ENCODE measurements at regions not wholly inside any gene's neighbourhood (a gene's known extent, or its start where the extent isn't known, plus 50 kb on each side); places are given as distances from the start of the nearest gene placed in this dataset.

GRCh38 chr12:126436041-126436440, 1370.8 kb downstream of the AACS start:
- H3K4me1 ChIP-seq (ENCODE audit: control insufficient read depth, insufficient read depth, low read length), result no peaks in the 10 kb centered on the region
- ATAC-seq (no peak), DNase-seq (no peak)
- Mint-ChIP-seq H3K9me3 (peaks cover 4 to 5% of the 10 kb centered on the region in 2 donors), H3K36me3 (no peaks in the 10 kb centered on the region), H3K4me3 (no peak overlapping the region), H3K4me1 (no peaks in the 10 kb centered on the region), H3K27ac (no peak overlapping the region), H3K27me3 (ENCODE audit: low read depth in 2 of 2) (no peaks in the 10 kb centered on the region)
- no peaks in the 10 kb centered on the region for H3K27me3 ChIP-seq (ENCODE audit: control insufficient read depth, insufficient read depth, low read length)
- intact Hi-C loops (cut with micrococcal nuclease), result no loop called here
- WGBS (ENCODE audit: insufficient coverage), result 95% methylated on average over 3 of the region's 3 CpGs
- no peaks in the 10 kb centered on the region for H3K9me3 ChIP-seq (ENCODE audit: control insufficient read depth, insufficient read depth, low read length)
- no peak for TF ChIP-seq CTCF (IDR thresholded peaks at IDR 0.05)
- H3K27ac ChIP-seq (ENCODE audit: low read length), result no peak overlapping the region
- no peaks in the 10 kb centered on the region for H3K36me3 ChIP-seq (ENCODE audit: control insufficient read depth, insufficient read depth, low read length)
- no peak overlapping the region for H3K4me3 ChIP-seq (ENCODE audit: low read length)

- Mint-ChIP-seq H3K9me3 (peaks cover 4 to 5% of the 10 kb centered on the region in 2 donors), H3K4me1 (no peaks in the 10 kb centered on the region), H3K27me3 (ENCODE audit: low read depth in 2 of 2) (no peaks in the 10 kb centered on the region), H3K4me3 (no peak overlapping the region), H3K36me3 (no peaks in the 10 kb centered on the region), H3K27ac (no peak overlapping the region)
- Histone ChIP-seq H3K4me1 (ENCODE audit: control insufficient read depth, insufficient read depth, low read length) (no peaks in the 10 kb centered on the region), H3K4me3 (ENCODE audit: low read length) (no peak overlapping the region), H3K27ac (ENCODE audit: low read length) (no peak overlapping the region), H3K36me3 (ENCODE audit: control insufficient read depth, insufficient read depth, low read length) (no peaks in the 10 kb centered on the region), H3K9me3 (ENCODE audit: control insufficient read depth, insufficient read depth, low read length) (no peaks in the 10 kb centered on the region), H3K27me3 (ENCODE audit: control insufficient read depth, insufficient read depth, low read length) (no peaks in the 10 kb centered on the region)
- 70% methylated on average over 1 of the region's 1 CpG for whole genome bisulfite sequencing (ENCODE audit: insufficient coverage)
- no peak for TF ChIP-seq CTCF (IDR thresholded peaks at IDR 0.05)
- ATAC-seq (no peak), DNase-seq (no peak)
- intact Hi-C loops (cut with micrococcal nuclease), result no loop called here
Measured at GRCh38 chr12:126437934-126438333, 1372.7 kb downstream of the AACS start.

GRCh38 chr12:126443977-126444376, 1378.7 kb downstream of the AACS start:
- no peaks in the 10 kb centered on the region for H3K36me3 Mint-ChIP-seq
- no peak overlapping the region for H3K4me3 Mint-ChIP-seq
- H3K27ac Mint-ChIP-seq, result no peak overlapping the region
- Histone ChIP-seq H3K4me1 (ENCODE audit: control insufficient read depth, insufficient read depth, low read length) (no peaks in the 10 kb centered on the region), H3K27me3 (ENCODE audit: control insufficient read depth, insufficient read depth, low read length) (no peaks in the 10 kb centered on the region), H3K4me3 (ENCODE audit: low read length) (no peak overlapping the region), H3K36me3 (ENCODE audit: control insufficient read depth, insufficient read depth, low read length) (no peaks in the 10 kb centered on the region), H3K9me3 (ENCODE audit: control insufficient read depth, insufficient read depth, low read length) (peaks cover under 1% of the 10 kb centered on the region), H3K27ac (ENCODE audit: low read length) (no peak overlapping the region)
- 74% methylated on average over 7 of the region's 7 CpGs for WGBS (ENCODE audit: insufficient coverage)
- H3K27me3 Mint-ChIP-seq (ENCODE audit: low read depth in 2 of 2), result no peaks in the 10 kb centered on the region
- TF ChIP-seq CTCF (IDR thresholded peaks at IDR 0.05), result no peak
- no peaks in the 10 kb centered on the region for H3K4me1 Mint-ChIP-seq
- no peak for ATAC-seq
- no peak for DNase-seq
- H3K9me3 Mint-ChIP-seq, result peaks cover 7 to 8% of the 10 kb centered on the region in 2 donors
- intact Hi-C loops (cut with micrococcal nuclease), result no loop called here

GRCh38 chr12:126447346-126447745, 1382.1 kb downstream of the AACS start:
- no peak overlapping the region for H3K27ac ChIP-seq (ENCODE audit: low read length)
- no peak for ATAC-seq
- H3K36me3 ChIP-seq (ENCODE audit: control insufficient read depth, insufficient read depth, low read length), result no peaks in the 10 kb centered on the region
- DNase-seq, result no peak
- no peaks in the 10 kb centered on the region for H3K36me3 Mint-ChIP-seq
- H3K4me3 Mint-ChIP-seq, result no peak overlapping the region
- H3K27me3 ChIP-seq (ENCODE audit: control insufficient read depth, insufficient read depth, low read length), result no peaks in the 10 kb centered on the region
- no peaks in the 10 kb centered on the region for H3K4me1 Mint-ChIP-seq
- TF ChIP-seq CTCF (IDR thresholded peaks at IDR 0.05), result no peak
- no peak overlapping the region for H3K27ac Mint-ChIP-seq
- peaks cover 7% of the 10 kb centered on the region for H3K9me3 ChIP-seq (ENCODE audit: control insufficient read depth, insufficient read depth, low read length)
- H3K4me1 ChIP-seq (ENCODE audit: control insufficient read depth, insufficient read depth, low read length), result no peaks in the 10 kb centered on the region
- H3K27me3 Mint-ChIP-seq (ENCODE audit: low read depth in 2 of 2), result no peaks in the 10 kb centered on the region
- no peak overlapping the region for H3K4me3 ChIP-seq (ENCODE audit: low read length)
- intact Hi-C loops (cut with micrococcal nuclease), result no loop called here
- 75% methylated on average over 3 of the region's 5 CpGs for WGBS (ENCODE audit: insufficient coverage)
- H3K9me3 Mint-ChIP-seq, result peaks cover 7 to 13% of the 10 kb centered on the region in 2 donors

All from natural killer cell (primary cell).